ENCODE measurements at regions not wholly inside any gene's neighbourhood (a gene's known extent, or its start where the extent isn't known, plus 50 kb on each side); places are given as distances from the start of the nearest gene placed in this dataset.
"Not testable (repeated sequence)": the region's sequence is repeated elsewhere in the genome, so short reads cannot be mapped to it uniquely, and the experiment has no call there.

GRCh38 chr7:106562711-106563366 lies 98.1 kb downstream of the CCDC71L start:
- Histone ChIP-seq H3K9me3 (no peaks in the 10 kb centered on the region), H3K36me3 (no peaks in the 10 kb centered on the region), H3K4me3 (no peak overlapping the region), H3K27ac (no peak overlapping the region), H3K27me3 (no peaks in the 10 kb centered on the region), H3K4me1 (no peaks in the 10 kb centered on the region)
- no peak for TF ChIP-seq CTCF (IDR thresholded peaks at IDR 0.05)
- no peak for DNase-seq (ENCODE audit: low spot score)

- Histone ChIP-seq H3K4me3 (no peak overlapping the region), H3K4me1 (no peaks in the 10 kb centered on the region), H3K9me3 (no peaks in the 10 kb centered on the region), H3K27ac (no peak overlapping the region), H3K27me3 (no peaks in the 10 kb centered on the region), H3K36me3 (no peaks in the 10 kb centered on the region)
- DNase-seq (ENCODE audit: low spot score) = no peak
- no peak for TF ChIP-seq CTCF (IDR thresholded peaks at IDR 0.05)
Measured at GRCh38 chr7:106561666-106562411, 99.1 kb downstream of the CCDC71L start.

GRCh38 chr7:106561151-106561550 lies 99.8 kb downstream of the CCDC71L start:
- H3K9me3 ChIP-seq = no peaks in the 10 kb centered on the region
- no peak overlapping the region for H3K4me3 ChIP-seq
- H3K4me1 ChIP-seq = no peaks in the 10 kb centered on the region
- H3K36me3 ChIP-seq = no peaks in the 10 kb centered on the region
- no peak for TF ChIP-seq CTCF (IDR thresholded peaks at IDR 0.05)
- no peak overlapping the region for H3K27ac ChIP-seq
- no peak for DNase-seq (ENCODE audit: low spot score)
- no peaks in the 10 kb centered on the region for H3K27me3 ChIP-seq

- no peaks in the 10 kb centered on the region for H3K4me1 ChIP-seq
- no peaks in the 10 kb centered on the region for H3K27me3 ChIP-seq
- H3K9me3 ChIP-seq = peaks cover 0 to 6% of the 10 kb centered on the region in 2 donors
- no peaks in the 10 kb centered on the region for H3K36me3 ChIP-seq
- DNase-seq (ENCODE audit: low spot score) = no peak
- H3K27ac ChIP-seq = no peak overlapping the region
- no peak for TF ChIP-seq CTCF (IDR thresholded peaks at IDR 0.05)
- H3K4me3 ChIP-seq = no peak overlapping the region
Measured at GRCh38 chr7:106560482-106560881, 100.5 kb downstream of the CCDC71L start.

- not testable (repeated sequence) for H3K9me3 ChIP-seq; H3K4me1 ChIP-seq; H3K27ac ChIP-seq; H3K4me3 ChIP-seq; H3K36me3 ChIP-seq; H3K27me3 ChIP-seq; DNase-seq (ENCODE audit: low spot score)
Measured at GRCh38 chr7:106556244-106556643, 104.7 kb downstream of the CCDC71L start.

- H3K4me3 ChIP-seq; DNase-seq (ENCODE audit: low spot score); H3K27ac ChIP-seq; H3K27me3 ChIP-seq; H3K9me3 ChIP-seq; H3K4me1 ChIP-seq; H3K36me3 ChIP-seq: not testable (repeated sequence)
Measured at GRCh38 chr7:106554623-106555022, 106.3 kb downstream of the CCDC71L start.

GRCh38 chr7:106553446-106553836 lies 107.5 kb downstream of the CCDC71L start:
- Histone ChIP-seq H3K4me1 (no peaks in the 10 kb centered on the region), H3K9me3 (peaks cover 0 to 6% of the 10 kb centered on the region in 2 donors), H3K36me3 (no peaks in the 10 kb centered on the region), H3K27me3 (no peaks in the 10 kb centered on the region), H3K27ac (no peak overlapping the region), H3K4me3 (no peak overlapping the region)
- no peak for TF ChIP-seq CTCF (IDR thresholded peaks at IDR 0.05)
- no peak for DNase-seq (ENCODE audit: low spot score)
